ENCODE measurements at regions not wholly inside any gene's neighbourhood (a gene's known extent, or its start where the extent isn't known, plus 50 kb on each side); places are given as distances from the start of the nearest gene placed in this dataset.

- TF ChIP-seq, protein P1, sequence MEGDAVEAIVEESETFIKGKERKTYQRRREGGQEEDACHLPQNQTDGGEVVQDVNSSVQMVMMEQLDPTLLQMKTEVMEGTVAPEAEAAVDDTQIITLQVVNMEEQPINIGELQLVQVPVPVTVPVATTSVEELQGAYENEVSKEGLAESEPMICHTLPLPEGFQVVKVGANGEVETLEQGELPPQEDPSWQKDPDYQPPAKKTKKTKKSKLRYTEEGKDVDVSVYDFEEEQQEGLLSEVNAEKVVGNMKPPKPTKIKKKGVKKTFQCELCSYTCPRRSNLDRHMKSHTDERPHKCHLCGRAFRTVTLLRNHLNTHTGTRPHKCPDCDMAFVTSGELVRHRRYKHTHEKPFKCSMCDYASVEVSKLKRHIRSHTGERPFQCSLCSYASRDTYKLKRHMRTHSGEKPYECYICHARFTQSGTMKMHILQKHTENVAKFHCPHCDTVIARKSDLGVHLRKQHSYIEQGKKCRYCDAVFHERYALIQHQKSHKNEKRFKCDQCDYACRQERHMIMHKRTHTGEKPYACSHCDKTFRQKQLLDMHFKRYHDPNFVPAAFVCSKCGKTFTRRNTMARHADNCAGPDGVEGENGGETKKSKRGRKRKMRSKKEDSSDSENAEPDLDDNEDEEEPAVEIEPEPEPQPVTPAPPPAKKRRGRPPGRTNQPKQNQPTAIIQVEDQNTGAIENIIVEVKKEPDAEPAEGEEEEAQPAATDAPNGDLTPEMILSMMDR (IDR thresholded peaks at IDR 0.05): no peak
- Histone ChIP-seq H3K4me1 (no peaks in the 10 kb centered on the region), H3K27me3 (no peaks in the 10 kb centered on the region), H3K9me3 (no peaks in the 10 kb centered on the region), H3K27ac (no peak overlapping the region), H3K4me3 (no peak overlapping the region), H3K36me3 (no peaks in the 10 kb centered on the region)
- DNase-seq (ENCODE audit: low spot score): no peak
Observed at GRCh38 chr18:52200921-52201663, 138.9 kb upstream of the DCC start.

GRCh38 chr18:52208646-52209045 is 131.4 kb upstream of the DCC start:
- Histone ChIP-seq H3K27ac (no peak overlapping the region), H3K36me3 (no peaks in the 10 kb centered on the region), H3K4me3 (no peak overlapping the region), H3K9me3 (no peaks in the 10 kb centered on the region), H3K4me1 (no peaks in the 10 kb centered on the region), H3K27me3 (no peaks in the 10 kb centered on the region)
- TF ChIP-seq, protein P1 (IDR thresholded peaks at IDR 0.05): no peak
- DNase-seq (ENCODE audit: low spot score): no peak

DNA sequence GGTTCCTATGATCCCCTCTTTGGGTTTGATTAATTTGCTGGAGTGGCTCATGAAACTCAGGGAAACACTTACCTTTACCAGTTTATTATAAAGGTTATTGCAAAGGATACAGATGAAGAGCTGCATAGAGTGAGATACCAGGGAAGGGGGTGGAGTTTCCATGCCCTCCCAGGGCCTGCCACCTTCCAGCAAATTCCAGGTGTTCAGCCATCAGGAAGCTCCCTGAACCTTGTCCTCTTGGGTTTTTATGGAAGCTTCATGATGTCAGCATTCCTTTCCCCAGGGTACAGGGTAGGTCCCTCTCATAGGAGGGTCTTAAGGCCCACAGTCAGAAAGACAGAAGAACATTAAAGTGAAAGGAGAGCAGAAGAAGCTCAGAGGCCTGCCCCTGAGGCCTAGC is 123.9 kb upstream of the DCC start:
- Histone ChIP-seq H3K4me1 (peaks cover 0 to 8% of the 10 kb centered on the region in 2 donors), H3K27me3 (no peaks in the 10 kb centered on the region), H3K4me3 (no peak overlapping the region), H3K36me3 (no peaks in the 10 kb centered on the region), H3K9me3 (no peaks in the 10 kb centered on the region), H3K27ac (no peak overlapping the region)
- DNase-seq (ENCODE audit: low spot score): no peak
- TF ChIP-seq, protein P1 (IDR thresholded peaks at IDR 0.05): no peak

DNA sequence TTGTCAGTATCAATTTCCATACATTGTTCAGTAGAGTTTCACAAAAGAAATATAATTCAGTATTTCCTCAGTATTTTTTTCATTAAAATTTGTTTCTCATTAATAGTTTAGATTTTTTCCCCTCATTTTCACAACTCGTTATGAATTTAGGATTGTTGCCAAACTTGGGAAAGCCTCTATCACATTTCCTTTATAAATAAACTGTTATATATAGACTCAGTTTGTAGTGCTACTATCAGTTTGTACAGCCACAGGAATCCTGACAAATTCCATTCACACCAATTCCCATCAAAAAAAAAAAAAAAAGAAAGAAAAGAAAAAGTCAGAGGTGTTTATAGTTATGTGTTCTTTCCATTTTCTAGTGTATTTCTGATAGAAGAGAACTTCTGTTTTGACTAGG is 123.3 kb upstream of the DCC start:
- no peak for DNase-seq (ENCODE audit: low spot score)
- TF ChIP-seq, protein P1 (IDR thresholded peaks at IDR 0.05): no peak
- Histone ChIP-seq H3K27ac (peak overlapping the region in 1 of 2 donors; percentile 9), H3K4me1 (peaks cover 0 to 8% of the 10 kb centered on the region in 2 donors), H3K36me3 (no peaks in the 10 kb centered on the region), H3K27me3 (no peaks in the 10 kb centered on the region), H3K4me3 (no peak overlapping the region), H3K9me3 (no peaks in the 10 kb centered on the region)

DNA sequence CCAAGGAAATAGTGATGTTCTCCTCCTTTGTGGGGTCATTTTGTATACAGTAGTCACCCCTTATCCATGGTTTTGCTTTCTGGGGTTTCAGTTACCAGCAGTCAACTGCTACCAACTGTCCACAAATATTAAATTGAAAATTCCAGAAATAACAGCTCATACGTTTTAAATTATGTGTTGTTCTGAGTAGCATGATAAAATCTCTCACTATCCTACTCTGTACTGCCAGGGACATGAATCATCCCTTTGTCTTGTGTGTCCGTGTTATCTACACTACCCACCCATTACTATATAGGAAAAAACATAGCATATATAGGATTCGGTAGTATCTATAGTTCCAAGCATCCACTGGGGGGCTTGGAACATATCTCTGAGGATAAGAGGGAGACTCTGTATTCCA is 120.9 kb upstream of the DCC start:
- no peaks in the 10 kb centered on the region for H3K36me3 ChIP-seq
- H3K27ac ChIP-seq: no peak overlapping the region
- no peaks in the 10 kb centered on the region for H3K9me3 ChIP-seq
- no peak for DNase-seq (ENCODE audit: low spot score)
- TF ChIP-seq, protein P1 (IDR thresholded peaks at IDR 0.05): no peak
- no peak overlapping the region for H3K4me3 ChIP-seq
- no peaks in the 10 kb centered on the region for H3K27me3 ChIP-seq
- H3K4me1 ChIP-seq: peaks cover 0 to 8% of the 10 kb centered on the region in 2 donors
